ENCODE measurements at regions not wholly inside any gene's neighbourhood (a gene's known extent, or its start where the extent isn't known, plus 50 kb on each side); places are given as distances from the start of the nearest gene placed in this dataset.

DNA sequence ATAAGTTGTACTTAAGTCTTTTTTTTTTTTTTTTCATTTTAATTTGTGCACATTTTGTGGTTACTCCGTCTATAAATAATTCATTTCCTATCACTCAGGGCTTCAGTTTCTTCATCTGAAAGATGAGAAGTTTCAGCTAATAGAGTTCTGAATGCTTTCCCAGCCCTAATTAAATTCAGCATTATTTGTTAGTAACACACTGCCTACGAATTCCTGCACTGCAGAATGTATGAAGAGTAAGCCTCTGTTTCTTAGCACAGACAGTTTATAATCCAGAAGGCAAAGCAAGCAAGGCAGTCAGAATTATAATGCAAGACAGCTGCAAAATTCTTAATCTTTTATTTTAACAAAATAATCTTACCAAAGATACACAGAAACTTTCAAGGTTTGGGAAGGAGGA lies 138.0 kb upstream of the GHR start:
- H4K5ac ChIP-seq (ENCODE audit: insufficient read length, low read depth, low read length): no peak overlapping the region
- no CpG with 5 or more reads among the region's 2 CpGs for WGBS (ENCODE audit: extremely low coverage, insufficient read length, low lambda C conversion rate)
- no peak overlapping the region for H3K4ac ChIP-seq (ENCODE audit: low read depth, low read length)
- no peak overlapping the region for H3K56ac ChIP-seq (ENCODE audit: insufficient read length, low read depth, low read length)
- H3K79me1 ChIP-seq (ENCODE audit: insufficient read depth, low read depth, low read length, poor library complexity, severe bottlenecking): no peaks in the 10 kb centered on the region
- H3K27me3 ChIP-seq (ENCODE audit: insufficient read depth, low read length): no peaks in the 10 kb centered on the region
- no peaks in the 10 kb centered on the region for H4K20me1 ChIP-seq (ENCODE audit: control insufficient read depth, insufficient read depth, insufficient read length)
- Mint-ChIP-seq H3K36me3 (ENCODE audit: insufficient read depth in 1 of 3, low read depth in 3 of 3) (no peaks in the 10 kb centered on the region), H3K9me3 (no peaks in the 10 kb centered on the region), H3K27me3 (ENCODE audit: low read depth) (no peaks in the 10 kb centered on the region), H3K4me3 (no peak overlapping the region), H3K4me1 (peaks cover 3 to 8% of the 10 kb centered on the region in 2 experiments; a peak in 3 of 4 replicates), H3K27ac (no peak overlapping the region)
- no peak overlapping the region for H3K4me2 ChIP-seq (ENCODE audit: insufficient read depth, insufficient read length, low read length)
- no peak overlapping the region for H3K27ac ChIP-seq (ENCODE audit: insufficient read length, low read depth, low read length)
- no peak overlapping the region for H3K18ac ChIP-seq (ENCODE audit: insufficient read length, low read depth, low read length)
- H3K9me3 ChIP-seq (ENCODE audit: control insufficient read depth, low read depth, low read length): no peaks in the 10 kb centered on the region
- H3T11ph ChIP-seq (ENCODE audit: low read length): no peak overlapping the region
- no peak overlapping the region for H3K23ac ChIP-seq (ENCODE audit: insufficient read length, low read depth, low read length)
- no peak overlapping the region for H2AFZ ChIP-seq (ENCODE audit: low read length)
- DNase-seq: no peak
- no peak for TF ChIP-seq CTCF (conservative IDR thresholded peaks at IDR 0.05)
- H3K4me1 ChIP-seq (ENCODE audit: insufficient read depth, low read length): no peaks in the 10 kb centered on the region
- H3K23me2 ChIP-seq (ENCODE audit: insufficient read length, low read depth, low read length, poor library complexity, severe bottlenecking): no peaks in the 10 kb centered on the region
- H2BK120ac ChIP-seq (ENCODE audit: low read depth, low read length, poor library complexity, severe bottlenecking): no peak overlapping the region
- no peak overlapping the region for H3K9ac ChIP-seq (ENCODE audit: extremely low read depth, insufficient read length, low read length)
- H2BK20ac ChIP-seq (ENCODE audit: low read depth, low read length, poor library complexity, severe bottlenecking): no peak overlapping the region
- no peak overlapping the region for H4K91ac ChIP-seq (ENCODE audit: insufficient read length, low read depth, low read length)
- H4K8ac ChIP-seq (replicated peaks; ENCODE audit: insufficient read length, low read depth, low read length): no peak overlapping the region
- H2BK12ac ChIP-seq (ENCODE audit: insufficient read length, low read depth, low read length): no peak overlapping the region
- no peak overlapping the region for H2BK5ac ChIP-seq (ENCODE audit: insufficient read length, low read length)
- no peaks in the 10 kb centered on the region for H3K79me2 ChIP-seq (ENCODE audit: insufficient read depth, low read length)
- no peak overlapping the region for H2BK15ac ChIP-seq (ENCODE audit: low read depth, low read length)
- H3K14ac ChIP-seq (ENCODE audit: insufficient read depth, low read length): no peak overlapping the region
- H2AK5ac ChIP-seq (ENCODE audit: insufficient read length, low read length): no peak overlapping the region
